RKO (cell line): ENCODE measurements at regions not wholly inside any gene's neighbourhood (a gene's known extent, or its start where the extent isn't known, plus 50 kb on each side); places are given as distances from the start of the nearest gene placed in this dataset.
"Not testable (repeated sequence)": the region's sequence is repeated elsewhere in the genome, so short reads cannot be mapped to it uniquely, and the experiment has no call there.

Source experiments
- DNase-seq: peaks from one replicate; pipeline ENCODE4 v3.0.0-alpha.2; 2016; ENCODE audit warnings: low spot score

GRCh38 chr2:7852546-7852945 is 829.3 kb upstream of the ID2 start:
- DNase-seq, result no peak

GRCh38 chr2:7857904-7858303 is 824.0 kb upstream of the ID2 start:
- no peak for DNase-seq

GRCh38 chr2:7858624-7859023 is 823.2 kb upstream of the ID2 start:
- DNase-seq, result no peak

- DNase-seq, result no peak
Measured at GRCh38 chr2:7860693-7861092, 821.2 kb upstream of the ID2 start.

- DNase-seq, result no peak
Measured at GRCh38 chr2:7861910-7862702, 819.8 kb upstream of the ID2 start.

GRCh38 chr2:7866104-7866503 is 815.8 kb upstream of the ID2 start:
- no peak for DNase-seq

- no peak for DNase-seq
Measured at GRCh38 chr2:7866825-7867224, 815.0 kb upstream of the ID2 start.

GRCh38 chr2:7867867-7868266 is 814.0 kb upstream of the ID2 start:
- no peak for DNase-seq

GRCh38 chr2:7868836-7869235 is 813.0 kb upstream of the ID2 start:
- DNase-seq, result no peak

GRCh38 chr2:7876445-7876844 is 805.4 kb upstream of the ID2 start:
- DNase-seq, result not testable (repeated sequence)

GRCh38 chr2:7878266-7878665 is 803.6 kb upstream of the ID2 start:
- DNase-seq, result not testable (repeated sequence)

GRCh38 chr2:7878786-7879482 is 802.9 kb upstream of the ID2 start:
- no peak for DNase-seq

- no peak for DNase-seq
Measured at GRCh38 chr2:7879483-7879835, 802.4 kb upstream of the ID2 start.

- DNase-seq, result no peak
Measured at GRCh38 chr2:7880126-7880525, 801.7 kb upstream of the ID2 start.

- no peak for DNase-seq
Measured at GRCh38 chr2:7880566-7880965, 801.3 kb upstream of the ID2 start.

GRCh38 chr2:7881063-7881462 is 800.8 kb upstream of the ID2 start:
- DNase-seq, result no peak

- no peak for DNase-seq
Measured at GRCh38 chr2:7881466-7881865, 800.4 kb upstream of the ID2 start.

GRCh38 chr2:7882296-7882695 is 799.6 kb upstream of the ID2 start:
- no peak for DNase-seq

GRCh38 chr2:7884338-7884737 is 797.5 kb upstream of the ID2 start:
- no peak for DNase-seq

- DNase-seq, result no peak
Measured at GRCh38 chr2:7886666-7887065, 795.2 kb upstream of the ID2 start.

GRCh38 chr2:7887441-7887840 is 794.4 kb upstream of the ID2 start:
- DNase-seq, result no peak

GRCh38 chr2:7888876-7889275 is 793.0 kb upstream of the ID2 start:
- no peak for DNase-seq

- no peak for DNase-seq
Measured at GRCh38 chr2:7891312-7891711, 790.5 kb upstream of the ID2 start.

- DNase-seq, result no peak
Measured at GRCh38 chr2:7895289-7895688, 786.6 kb upstream of the ID2 start.
